NOMO-1 treated with DMSO at 0.1 percent for 48 hours (cell line): ENCODE measurements at regions not wholly inside any gene's neighbourhood (a gene's known extent, or its start where the extent isn't known, plus 50 kb on each side); places are given as distances from the start of the nearest gene placed in this dataset.

Source experiments
- DNase-seq: peaks from one replicate; lab custom pipeline; 2025; ENCODE audit not compliant: unreplicated experiment; lab: John Stamatoyannopoulos, UW

GRCh38 chr18:73742957-73743356 is 404.7 kb downstream of the FBXO15 start:
- no peak for DNase-seq

- no peak for DNase-seq
Observed at GRCh38 chr18:73741946-73742345, 405.7 kb downstream of the FBXO15 start.

- DNase-seq: no peak
Observed at GRCh38 chr18:73739098-73739497, 408.5 kb downstream of the FBXO15 start.

GRCh38 chr18:73737990-73738389 is 409.6 kb downstream of the FBXO15 start:
- DNase-seq: no peak

GRCh38 chr18:73735836-73736235 is 411.8 kb downstream of the FBXO15 start:
- no peak for DNase-seq

- no peak for DNase-seq
Observed at GRCh38 chr18:73733806-73734314, 413.8 kb downstream of the FBXO15 start.

GRCh38 chr18:73733376-73733775 is 414.3 kb downstream of the FBXO15 start:
- DNase-seq: no peak

GRCh38 chr18:73728657-73729056 is 419.0 kb downstream of the FBXO15 start:
- no peak for DNase-seq

GRCh38 chr18:73724958-73725357 is 422.7 kb downstream of the FBXO15 start:
- no peak for DNase-seq

- no peak for DNase-seq
Observed at GRCh38 chr18:73719611-73720010, 428.0 kb downstream of the FBXO15 start.

- DNase-seq: no peak
Observed at GRCh38 chr18:73717570-73717969, 430.1 kb downstream of the FBXO15 start.

- DNase-seq: no peak
Observed at GRCh38 chr18:73715210-73715670, 432.4 kb downstream of the FBXO15 start.

GRCh38 chr18:73714466-73714865 is 433.2 kb downstream of the FBXO15 start:
- no peak for DNase-seq

- no peak for DNase-seq
Observed at GRCh38 chr18:73711256-73711655, 436.4 kb downstream of the FBXO15 start.

GRCh38 chr18:73708591-73708990 is 439.0 kb downstream of the FBXO15 start:
- no peak for DNase-seq

GRCh38 chr18:73707035-73707434 is 440.6 kb downstream of the FBXO15 start:
- no peak for DNase-seq

GRCh38 chr18:73697353-73697752 is 450.3 kb downstream of the FBXO15 start:
- DNase-seq: no peak

- no peak for DNase-seq
Observed at GRCh38 chr18:73696698-73697097, 450.9 kb downstream of the FBXO15 start.

GRCh38 chr18:73696171-73696570 is 451.5 kb downstream of the FBXO15 start:
- DNase-seq: no peak

- DNase-seq: no peak
Observed at GRCh38 chr18:73693091-73693490, 454.5 kb downstream of the FBXO15 start.

GRCh38 chr18:73691624-73692023 is 456.0 kb downstream of the FBXO15 start:
- DNase-seq: no peak

- DNase-seq: no peak
Observed at GRCh38 chr18:73691118-73691517, 456.5 kb downstream of the FBXO15 start.

GRCh38 chr18:73690222-73690621 is 457.4 kb downstream of the FBXO15 start:
- DNase-seq: no peak
